ENCODE measurements at regions not wholly inside any gene's neighbourhood (a gene's known extent, or its start where the extent isn't known, plus 50 kb on each side); places are given as distances from the start of the nearest gene placed in this dataset.

DNA sequence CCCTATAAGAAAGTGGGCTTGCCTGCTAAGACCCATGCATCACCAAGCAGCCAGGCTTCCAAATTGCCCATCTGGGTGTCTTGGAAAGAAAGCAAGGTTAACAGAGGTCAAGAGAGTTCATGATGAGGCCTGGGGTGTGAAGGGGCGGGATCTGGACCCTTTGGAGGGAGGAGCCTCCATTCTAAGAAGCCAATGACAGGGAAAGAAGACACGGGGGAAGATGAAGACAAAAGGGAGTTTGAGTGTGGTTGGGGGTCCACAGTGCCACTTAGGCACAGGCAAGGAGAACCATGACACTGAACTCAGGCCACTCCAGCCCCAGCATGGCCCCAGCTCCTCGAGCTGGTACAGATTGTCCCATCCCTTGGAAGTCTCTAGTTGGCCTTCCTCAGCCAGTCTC lies 350.2 kb upstream of the TSHZ3 start:
- TF ChIP-seq RCOR1 (IDR thresholded peaks at IDR 0.05; ENCODE audit: insufficient replicate concordance, low read length) (no peak), POLR2A (IDR thresholded peaks at IDR 0.05; ENCODE audit: low read depth, low read length) (no peak), BHLHE40 (IDR thresholded peaks at IDR 0.05; ENCODE audit: low read depth, low read length) (no peak)

Data from IMR-90 (cell line).